ENCODE measurements at regions not wholly inside any gene's neighbourhood (a gene's known extent, or its start where the extent isn't known, plus 50 kb on each side); places are given as distances from the start of the nearest gene placed in this dataset.

DNA sequence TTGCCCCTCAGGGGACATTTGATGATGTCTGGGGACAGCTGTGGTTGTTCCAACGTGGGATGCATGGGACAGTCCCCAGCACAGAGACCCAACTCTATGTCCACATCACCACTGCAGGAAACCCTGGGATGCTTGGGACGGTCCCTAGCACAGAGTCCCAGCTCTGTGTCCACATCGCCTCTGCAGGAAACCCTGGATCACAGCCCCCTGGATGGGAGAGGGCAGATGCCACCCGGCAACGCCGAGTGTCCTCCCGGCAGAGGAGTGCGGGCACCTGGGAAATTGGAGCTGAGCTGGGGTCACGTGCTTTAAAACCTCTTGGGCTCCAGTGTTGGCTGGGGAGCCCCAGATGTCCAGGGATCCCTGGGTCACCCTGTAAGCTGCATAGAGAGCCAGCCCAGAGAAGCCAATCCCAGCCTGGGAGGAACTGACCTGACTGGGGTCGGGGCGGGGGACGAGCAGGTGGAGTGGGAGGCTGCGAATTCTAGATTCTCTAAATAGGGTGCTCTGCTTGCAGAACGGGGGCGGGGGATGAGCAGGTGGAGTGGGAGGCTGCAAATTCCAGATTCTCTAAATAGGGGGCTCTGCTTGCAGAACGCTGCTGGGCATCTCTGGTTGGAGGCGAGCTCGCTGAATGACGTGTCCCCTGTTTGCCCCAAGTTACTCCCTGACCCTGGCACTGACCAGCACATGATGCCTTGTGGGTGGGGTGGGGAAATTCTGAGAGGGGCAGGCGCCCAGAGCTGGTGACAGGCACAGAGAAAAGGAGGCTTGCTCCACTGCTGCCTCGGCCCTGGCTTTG lies 1197.8 kb downstream of the BRD1 start:
- H3K4me3 ChIP-seq (ENCODE audit: low read depth, low read length) = no peak overlapping the region
- TF ChIP-seq, protein P1, sequence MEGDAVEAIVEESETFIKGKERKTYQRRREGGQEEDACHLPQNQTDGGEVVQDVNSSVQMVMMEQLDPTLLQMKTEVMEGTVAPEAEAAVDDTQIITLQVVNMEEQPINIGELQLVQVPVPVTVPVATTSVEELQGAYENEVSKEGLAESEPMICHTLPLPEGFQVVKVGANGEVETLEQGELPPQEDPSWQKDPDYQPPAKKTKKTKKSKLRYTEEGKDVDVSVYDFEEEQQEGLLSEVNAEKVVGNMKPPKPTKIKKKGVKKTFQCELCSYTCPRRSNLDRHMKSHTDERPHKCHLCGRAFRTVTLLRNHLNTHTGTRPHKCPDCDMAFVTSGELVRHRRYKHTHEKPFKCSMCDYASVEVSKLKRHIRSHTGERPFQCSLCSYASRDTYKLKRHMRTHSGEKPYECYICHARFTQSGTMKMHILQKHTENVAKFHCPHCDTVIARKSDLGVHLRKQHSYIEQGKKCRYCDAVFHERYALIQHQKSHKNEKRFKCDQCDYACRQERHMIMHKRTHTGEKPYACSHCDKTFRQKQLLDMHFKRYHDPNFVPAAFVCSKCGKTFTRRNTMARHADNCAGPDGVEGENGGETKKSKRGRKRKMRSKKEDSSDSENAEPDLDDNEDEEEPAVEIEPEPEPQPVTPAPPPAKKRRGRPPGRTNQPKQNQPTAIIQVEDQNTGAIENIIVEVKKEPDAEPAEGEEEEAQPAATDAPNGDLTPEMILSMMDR (IDR thresholded peaks at IDR 0.05; ENCODE audit: control insufficient read depth, extremely low read depth, insufficient read depth) = no peak
- DNase-seq (ENCODE audit: low read depth) = no peak

DNA sequence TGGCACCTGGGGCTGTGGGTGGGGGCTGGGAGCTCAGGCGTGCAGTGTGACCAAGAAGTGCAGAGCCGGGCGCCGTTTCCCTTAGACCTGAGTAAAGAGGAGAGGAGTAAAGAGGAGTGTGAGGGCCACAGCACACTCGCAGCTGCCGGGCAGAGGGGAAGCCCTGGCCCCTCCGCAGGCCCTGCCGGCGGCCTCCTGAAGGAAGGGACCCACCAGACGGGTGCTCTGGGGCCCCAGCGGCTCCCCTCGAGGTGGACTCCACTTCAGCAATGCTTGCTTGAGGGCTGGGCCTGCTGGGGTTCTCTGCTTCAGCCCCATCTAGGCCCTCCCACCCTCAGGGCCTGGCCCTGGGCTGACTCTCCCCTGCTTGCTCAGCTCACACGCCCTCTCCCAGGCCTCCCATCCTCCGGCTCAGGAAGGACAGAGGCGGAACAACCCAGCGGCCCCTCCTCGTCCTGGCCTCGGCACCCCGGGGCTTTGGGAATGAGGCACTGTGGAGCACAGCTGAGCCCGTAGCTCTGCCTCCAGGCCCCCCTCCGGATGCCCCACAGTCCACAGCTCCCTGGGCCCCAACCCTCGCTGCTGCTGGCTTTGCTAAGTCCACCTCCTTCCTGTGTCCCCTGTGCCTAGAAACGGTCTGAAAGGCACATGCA lies 1198.7 kb downstream of the BRD1 start:
- TF ChIP-seq, protein P1 (IDR thresholded peaks at IDR 0.05; ENCODE audit: control insufficient read depth, extremely low read depth, insufficient read depth) = no peak
- H3K4me3 ChIP-seq (ENCODE audit: low read depth, low read length) = no peak overlapping the region
- DNase-seq (ENCODE audit: low read depth) = no peak

DNA sequence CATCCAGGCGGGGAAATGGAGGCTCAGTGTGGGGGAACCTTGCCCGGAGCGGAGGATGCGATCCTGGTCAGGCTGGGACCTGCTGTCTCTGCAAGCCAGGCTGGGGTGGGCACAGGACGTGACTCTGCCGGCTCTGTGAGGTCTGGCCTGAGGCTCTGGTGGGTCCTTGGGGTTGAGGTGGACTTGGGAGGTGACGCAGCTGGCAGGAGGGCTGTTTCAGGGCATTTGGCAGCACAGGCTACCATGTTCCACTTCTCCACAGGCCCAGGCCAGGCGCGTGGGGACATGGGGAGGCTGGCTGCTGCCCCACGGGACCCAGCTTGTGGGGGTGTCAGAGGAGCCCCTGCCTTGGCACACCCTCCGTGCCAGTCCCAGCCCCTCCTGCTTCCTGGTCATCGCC lies 1199.7 kb downstream of the BRD1 start:
- H3K4me3 ChIP-seq (ENCODE audit: low read depth, low read length) = no peak overlapping the region
- DNase-seq (ENCODE audit: low read depth) = no peak

DNA sequence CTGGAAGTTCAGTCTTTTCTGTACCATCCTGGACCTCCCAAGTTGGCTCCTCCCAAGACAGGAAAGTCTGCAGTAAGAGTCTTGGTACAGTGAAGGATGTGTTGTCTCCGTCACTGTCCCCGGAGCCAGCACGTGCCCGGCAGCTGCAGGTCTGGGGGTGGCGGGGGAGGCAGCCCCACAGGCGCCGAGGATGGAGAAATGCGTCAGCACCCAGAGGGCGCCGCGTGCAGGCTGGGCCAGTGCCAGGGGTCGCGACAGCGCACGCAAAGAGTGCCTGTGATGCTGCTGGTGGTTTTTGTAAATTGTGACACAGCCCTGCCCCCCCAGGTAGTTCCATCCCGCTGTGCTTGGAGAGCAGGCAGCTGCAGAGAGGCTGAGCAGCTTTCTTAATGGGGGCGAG lies 1200.5 kb downstream of the BRD1 start:
- no peak overlapping the region for H3K4me3 ChIP-seq (ENCODE audit: low read depth, low read length)
- no peak for DNase-seq (ENCODE audit: low read depth)
- TF ChIP-seq, protein P1 (IDR thresholded peaks at IDR 0.05; ENCODE audit: control insufficient read depth, extremely low read depth, insufficient read depth) = no peak

More for the DNA sequence above, 1199.7 kb downstream of the BRD1 start:
- TF ChIP-seq, protein P1 (IDR thresholded peaks at IDR 0.05; ENCODE audit: control insufficient read depth, extremely low read depth, insufficient read depth) = no peak

DNA sequence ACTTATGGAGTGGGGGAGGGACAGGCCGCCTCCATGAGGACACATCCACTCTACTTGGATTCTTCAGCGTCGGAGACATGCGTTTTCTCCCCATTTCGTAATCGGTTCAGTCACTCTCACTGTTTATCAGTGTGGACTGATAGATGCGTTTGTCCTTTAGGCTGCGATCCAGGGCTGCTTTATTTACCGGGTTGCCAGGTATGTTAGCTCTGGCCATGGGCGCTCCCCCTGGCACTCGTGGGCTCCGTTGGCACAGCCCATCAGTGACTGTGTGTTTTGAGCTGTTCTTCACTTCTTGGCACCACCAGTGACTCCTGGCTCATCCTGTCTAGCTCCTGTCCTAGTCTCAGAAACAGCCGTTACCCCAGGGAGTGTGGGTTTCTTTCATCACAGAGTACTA lies 1203.3 kb downstream of the BRD1 start:
- peak; percentile 26 for DNase-seq (ENCODE audit: low read depth)
- no peak overlapping the region for H3K4me3 ChIP-seq (ENCODE audit: low read depth, low read length)
- TF ChIP-seq, protein P1 (IDR thresholded peaks at IDR 0.05; ENCODE audit: control insufficient read depth, extremely low read depth, insufficient read depth) = no peak

DNA sequence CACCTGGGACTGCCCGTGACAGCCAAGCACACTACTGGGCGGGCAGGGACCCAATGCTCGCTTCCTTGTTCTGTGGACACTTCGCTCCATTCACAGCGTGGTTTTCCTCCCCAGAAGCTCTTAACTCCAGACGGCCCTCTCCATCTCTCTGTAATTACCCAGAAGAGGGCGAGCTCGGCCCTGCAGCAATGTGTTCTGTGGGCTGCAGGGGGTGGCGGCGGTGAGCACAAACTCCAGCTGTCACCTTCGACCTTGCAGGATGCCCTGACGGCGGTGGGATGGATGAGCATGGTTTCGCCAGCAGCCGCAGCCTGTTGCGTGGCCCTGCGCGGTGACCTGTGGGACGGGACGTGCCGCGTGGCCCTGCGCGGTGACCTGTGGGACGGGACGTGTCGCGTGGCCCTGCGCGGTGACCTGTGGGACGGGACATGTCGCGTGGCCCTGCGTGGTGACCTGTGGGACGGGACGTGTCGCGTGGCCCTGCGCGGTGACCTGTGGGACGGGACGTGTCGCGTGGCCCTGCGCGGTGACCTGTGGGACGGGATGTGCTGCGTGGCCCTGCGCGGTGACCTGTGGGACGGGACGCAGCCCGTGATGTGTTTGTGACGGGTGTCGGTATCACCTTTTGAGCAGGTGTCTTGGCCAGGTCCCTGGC lies 1204.7 kb downstream of the BRD1 start:
- DNase-seq (ENCODE audit: low read depth) = no peak
- TF ChIP-seq, protein P1 (IDR thresholded peaks at IDR 0.05; ENCODE audit: control insufficient read depth, extremely low read depth, insufficient read depth) = no peak
- no peak overlapping the region for H3K4me3 ChIP-seq (ENCODE audit: low read depth, low read length)
